ENCODE measurements at regions not wholly inside any gene's neighbourhood (a gene's known extent, or its start where the extent isn't known, plus 50 kb on each side); places are given as distances from the start of the nearest gene placed in this dataset.
"Not testable (repeated sequence)": the region's sequence is repeated elsewhere in the genome, so short reads cannot be mapped to it uniquely, and the experiment has no call there.

DNA sequence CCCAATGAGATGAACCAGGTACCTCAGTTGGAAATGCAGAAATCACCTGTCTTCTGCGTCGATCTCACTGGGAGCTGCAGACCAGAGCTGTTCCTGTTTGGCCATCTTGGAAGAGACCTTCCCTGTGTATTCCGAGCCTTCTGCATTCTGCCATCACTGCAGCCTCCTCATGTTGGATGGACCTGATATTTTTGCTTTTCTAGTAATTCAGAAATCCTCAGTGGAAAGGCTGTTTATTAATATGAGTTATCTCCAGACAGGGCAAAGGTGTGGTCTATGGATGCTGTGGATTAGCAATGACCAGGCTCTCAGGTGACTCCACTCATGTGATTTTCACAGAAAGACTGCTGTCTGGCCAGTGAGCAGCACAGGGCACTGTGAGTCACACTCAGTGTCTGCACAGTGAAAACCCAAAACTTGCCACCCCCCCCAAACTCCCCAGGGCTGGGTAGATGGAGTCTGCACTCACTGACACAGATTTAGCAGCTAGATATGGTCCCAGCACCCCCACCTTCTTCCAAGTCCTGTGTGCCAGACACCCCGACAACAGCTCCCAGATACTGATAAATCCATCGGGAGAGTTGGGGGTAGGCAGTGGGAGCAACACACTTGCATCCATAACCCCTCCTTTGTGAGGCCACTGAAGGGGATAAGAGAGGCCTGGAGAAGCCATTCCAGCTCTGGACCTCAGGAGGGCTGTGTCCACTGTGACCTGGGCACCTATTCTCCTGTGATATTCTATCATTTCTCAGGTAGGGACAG lies 75.2 kb upstream of the TOP3B start:
- DNase-seq (ENCODE audit: low read depth): no peak

DNA sequence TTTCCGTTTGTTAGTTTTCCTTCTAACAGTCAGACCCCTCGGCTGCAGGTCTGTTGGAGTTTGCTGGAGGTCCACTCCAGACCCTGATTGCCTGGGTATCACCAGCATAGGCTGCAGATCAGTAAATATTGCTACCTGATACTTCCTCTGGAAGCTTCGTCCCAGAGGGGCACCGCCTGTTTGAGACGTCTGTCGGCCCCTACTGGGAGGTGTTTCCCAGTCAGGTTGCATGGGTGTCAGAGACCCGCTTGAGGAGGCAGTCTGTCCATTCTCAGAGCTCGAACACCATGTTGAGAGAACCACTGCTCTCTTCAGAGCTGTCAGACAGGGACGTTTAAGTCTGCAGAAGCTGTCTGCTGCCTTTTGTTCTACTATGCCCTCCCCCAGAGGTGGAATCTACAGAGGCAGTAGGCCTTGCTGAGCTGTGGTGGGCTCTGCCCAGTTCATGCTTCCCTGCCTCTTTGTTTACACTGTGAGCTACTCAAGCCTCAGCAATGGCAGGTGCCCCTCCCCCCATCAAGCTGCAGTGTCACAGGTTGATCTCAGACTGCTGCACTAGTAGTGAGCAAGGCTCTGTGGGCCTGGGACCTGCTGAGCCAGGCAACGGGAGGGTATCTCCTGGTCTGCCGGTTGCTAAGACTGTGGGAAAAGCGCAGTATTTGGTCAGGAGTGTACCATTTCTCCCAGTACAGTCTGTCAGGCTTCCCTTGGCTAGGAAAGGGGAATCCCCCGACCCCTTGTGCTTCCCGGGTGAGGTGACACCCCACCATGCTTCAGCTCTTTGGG lies 74.4 kb upstream of the TOP3B start:
- not testable (repeated sequence) for DNase-seq (ENCODE audit: low read depth)

DNA sequence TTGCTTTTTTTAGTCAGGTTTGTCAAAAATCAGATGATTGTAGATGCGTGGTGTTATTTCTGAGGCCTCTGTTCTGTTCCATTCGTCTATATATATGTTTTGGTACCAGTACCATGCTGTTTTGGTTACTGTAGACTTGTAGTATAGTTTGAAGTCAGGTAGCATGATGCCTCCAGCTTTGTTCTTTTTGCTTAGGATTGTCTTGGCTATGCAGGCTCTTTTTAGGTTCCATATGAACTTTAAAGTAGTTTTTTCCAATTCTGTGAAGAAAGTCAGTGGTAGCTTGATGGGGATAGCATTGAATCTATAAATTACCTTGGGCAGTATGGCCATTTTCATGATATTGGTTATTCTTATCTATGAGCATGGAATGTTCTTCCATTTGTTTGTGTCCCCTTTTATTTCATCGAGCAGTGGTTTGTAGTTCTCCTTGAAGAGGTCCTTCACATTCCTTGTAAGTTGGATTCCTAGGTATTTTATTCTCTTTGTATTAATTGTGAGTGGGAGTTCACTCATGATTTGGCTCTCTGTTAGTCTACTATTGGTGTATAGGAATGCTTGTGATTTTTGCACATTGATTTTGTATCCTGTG lies 70.1 kb upstream of the TOP3B start:
- not testable (repeated sequence) for DNase-seq (ENCODE audit: low read depth)

DNA sequence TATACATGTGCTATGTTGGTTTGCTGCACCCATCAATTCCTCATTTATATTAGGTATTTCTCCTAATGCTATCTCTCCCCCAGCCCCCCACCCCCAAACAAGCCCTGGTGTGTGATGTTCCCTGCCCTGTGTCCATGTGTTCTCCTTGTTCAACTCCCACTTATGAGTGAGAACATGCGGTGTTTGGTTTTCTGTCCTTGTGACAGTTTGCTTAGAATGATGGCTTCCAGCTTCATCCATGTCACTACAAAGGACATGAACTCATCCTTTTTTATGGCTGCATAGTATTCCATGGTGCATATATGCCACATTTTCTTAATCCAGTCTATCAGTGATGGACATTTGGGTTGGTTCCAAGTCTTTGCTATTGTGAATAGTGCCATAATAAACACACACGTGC lies 68.4 kb upstream of the TOP3B start:
- not testable (repeated sequence) for DNase-seq (ENCODE audit: low read depth)

DNA sequence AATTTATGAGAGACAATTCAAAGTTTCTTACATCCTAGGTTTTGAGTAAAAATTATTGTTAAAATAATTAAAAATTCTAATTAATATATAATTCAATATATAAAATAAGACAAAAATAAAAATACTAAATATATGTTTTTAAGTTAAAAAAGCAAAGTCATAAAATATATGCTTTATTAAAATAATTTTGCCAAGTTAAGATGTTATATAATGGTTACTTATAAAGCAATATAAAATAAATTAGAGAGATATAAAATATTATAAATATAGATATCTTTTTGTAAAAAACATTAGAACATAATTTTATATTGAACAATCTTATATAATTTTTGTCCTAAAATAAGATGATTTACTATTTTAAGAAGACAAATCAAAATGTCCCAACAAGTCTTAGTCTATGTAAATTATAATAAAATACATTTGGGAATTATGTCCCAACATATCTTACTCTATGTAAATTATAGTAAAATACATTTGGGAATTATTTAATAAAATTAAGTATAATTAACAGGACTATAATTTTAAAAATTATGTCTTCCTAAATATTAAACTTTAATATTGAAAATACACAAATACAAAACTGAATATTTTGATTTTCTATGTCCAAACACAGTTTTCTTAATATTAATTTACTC lies 67.7 kb upstream of the TOP3B start:
- DNase-seq (ENCODE audit: low read depth): no peak

DNA sequence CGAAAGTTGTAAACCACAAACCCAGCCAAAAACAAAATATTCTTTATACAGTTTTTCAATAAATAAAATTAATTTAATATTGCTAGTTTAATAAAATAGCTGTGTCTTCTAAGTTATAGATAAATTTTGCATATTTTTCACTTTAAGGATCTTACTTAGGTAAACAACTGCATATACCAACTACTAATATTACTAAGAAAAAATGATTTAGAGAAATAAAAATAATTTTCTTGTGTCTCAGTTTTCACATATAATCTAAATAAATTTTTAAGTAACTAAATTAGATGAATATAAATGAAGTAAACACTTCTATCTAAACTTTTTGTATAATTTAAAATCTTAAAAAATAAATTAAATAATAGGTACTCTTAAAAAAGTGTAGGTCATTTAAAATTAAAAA lies 67.1 kb upstream of the TOP3B start:
- DNase-seq (ENCODE audit: low read depth): no peak

DNA sequence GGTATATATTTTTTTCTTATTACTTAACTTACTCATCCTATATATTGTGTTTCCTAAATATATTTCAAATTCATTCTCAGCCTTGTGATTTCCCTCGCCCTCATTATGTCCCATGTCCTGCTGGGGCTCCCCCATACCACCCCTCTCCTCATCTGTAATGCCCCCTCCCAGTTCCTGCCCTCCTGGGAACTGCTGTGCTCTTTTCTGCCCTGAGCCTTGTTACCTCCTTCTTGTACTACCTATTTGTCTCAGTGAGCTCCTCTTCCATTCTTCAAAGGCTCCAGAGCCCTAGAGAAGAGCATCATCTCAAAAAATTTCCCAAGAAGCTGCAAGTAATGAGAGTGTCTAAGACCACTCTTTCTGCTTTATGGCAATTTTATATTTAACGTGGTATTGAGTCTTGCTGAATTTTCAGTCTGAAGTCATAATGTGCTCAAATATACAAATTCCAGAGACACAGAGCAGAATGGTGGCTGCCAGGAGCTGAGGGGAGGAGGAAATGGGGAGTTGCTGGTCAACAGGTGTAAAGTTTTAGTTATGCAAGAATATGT lies 66.5 kb upstream of the TOP3B start:
- DNase-seq (ENCODE audit: low read depth): no peak

DNA sequence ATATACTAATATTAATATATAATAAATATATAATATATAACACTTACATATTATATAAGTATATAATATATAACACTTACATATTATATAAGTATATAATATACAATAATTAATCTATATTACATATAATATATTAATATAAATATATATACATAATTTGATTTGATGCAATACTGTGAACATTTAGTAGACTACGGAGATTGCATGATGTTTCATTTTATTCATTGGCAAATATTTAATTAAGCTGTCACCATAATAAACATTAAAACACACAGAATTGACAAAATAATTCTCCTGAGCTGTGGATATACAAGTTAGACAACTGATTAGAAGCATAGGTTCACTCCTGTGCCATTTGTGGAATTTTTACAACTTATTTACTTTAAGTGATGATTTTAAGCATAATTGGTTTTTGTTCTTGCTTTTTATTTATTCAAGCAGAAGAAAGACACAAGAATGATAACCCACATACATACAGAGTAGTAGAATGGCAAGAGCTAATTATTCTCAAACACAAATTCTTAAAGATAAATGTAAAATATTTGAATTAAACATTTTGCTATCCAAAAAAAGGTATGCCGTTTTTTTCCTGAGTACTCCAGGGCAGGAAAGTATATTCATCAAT lies 65.8 kb upstream of the TOP3B start:
- DNase-seq (ENCODE audit: low read depth): no peak

DNA sequence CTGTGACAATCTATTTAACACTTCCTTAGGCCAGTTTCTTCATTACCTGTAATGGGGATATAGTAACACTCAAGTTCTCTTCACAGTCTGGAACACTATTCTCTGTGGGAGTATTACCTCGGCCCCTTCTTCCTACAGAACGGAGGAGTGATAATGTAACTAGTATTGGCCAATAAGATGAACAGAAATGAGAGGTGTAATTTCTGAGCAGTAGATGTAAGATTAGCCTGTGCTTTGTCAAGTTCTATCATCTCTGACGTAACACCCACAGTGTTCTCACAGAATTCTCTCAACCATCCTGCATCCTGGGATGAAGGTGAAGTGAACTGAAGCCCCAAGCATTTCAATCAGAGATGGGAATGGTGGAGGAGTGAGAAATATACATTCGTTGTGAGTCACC lies 65.2 kb upstream of the TOP3B start:
- DNase-seq (ENCODE audit: low read depth): no peak

DNA sequence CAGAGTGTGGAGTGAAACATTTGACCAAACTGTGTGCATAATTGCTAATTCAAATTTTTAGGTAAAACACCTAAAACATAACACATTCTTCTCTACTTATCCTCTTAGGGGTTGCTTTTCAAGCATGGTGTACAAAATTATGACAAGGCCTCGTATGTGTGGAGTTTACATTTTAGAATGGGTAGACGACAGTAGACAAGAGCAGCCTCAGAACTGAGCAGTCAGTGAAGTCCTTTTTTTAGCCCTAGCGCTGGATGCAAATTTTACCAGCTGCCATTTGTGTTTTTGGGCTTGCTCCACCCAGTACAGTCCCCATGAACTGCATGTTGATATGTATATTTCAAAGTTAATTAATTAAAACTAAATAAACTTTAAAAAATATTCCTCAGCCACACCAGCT lies 64.7 kb upstream of the TOP3B start:
- DNase-seq (ENCODE audit: low read depth): no peak

DNA sequence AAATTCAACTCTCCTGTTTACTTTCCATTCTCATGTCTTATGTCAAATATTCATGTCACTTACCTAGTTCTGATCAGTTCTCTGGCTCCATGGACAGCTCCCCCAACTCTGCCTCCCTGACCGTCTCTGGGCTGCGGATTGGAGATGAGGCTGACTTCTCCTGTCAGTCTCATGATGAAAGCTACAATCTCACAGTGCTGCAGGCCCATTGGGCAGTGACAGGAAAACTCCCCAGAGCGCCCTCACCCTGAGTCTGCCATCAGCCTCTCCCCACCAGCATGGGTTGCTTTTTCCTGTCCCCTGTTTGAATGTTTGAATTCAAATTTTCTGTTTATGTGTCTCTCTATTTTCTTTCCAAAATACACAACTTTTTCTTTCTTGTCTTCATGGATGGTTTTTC lies 63.8 kb upstream of the TOP3B start:
- DNase-seq (ENCODE audit: low read depth): no peak

DNA sequence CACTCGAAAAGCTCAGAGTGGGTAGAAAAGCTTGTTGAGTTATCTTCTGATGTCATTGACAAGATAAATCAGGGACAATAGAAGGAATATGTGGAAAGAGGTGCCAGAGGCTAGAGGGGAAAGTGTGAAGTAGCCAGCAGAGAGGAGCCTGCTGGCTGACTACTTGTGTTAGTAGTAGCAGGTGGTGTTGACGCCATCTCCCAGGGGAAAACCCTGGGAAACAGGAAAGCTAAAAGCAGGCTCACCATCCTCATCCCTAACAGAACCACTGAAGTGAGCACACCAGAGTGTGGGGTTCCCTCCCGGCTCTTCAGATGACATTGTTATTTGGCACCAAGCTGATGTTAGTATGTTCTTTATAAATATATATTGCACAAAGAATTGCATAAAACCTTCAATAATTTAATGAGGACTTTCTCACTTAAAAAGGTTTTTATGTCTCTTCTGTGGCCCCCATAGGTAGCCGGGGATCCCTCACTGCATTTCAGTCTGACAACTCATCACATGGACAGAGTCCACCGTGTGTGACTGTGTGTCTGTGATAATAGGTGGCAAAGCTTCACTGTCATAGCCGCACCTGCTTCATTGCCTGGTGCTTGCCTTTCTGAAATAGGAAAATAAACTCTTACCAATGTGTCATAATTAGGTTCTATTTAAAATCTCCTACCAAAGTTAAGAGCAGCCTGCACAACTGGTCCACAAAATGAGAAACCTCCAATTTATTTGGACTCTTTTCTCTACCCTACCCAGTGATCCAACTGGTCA lies 63.2 kb upstream of the TOP3B start:
- DNase-seq (ENCODE audit: low read depth): no peak

DNA sequence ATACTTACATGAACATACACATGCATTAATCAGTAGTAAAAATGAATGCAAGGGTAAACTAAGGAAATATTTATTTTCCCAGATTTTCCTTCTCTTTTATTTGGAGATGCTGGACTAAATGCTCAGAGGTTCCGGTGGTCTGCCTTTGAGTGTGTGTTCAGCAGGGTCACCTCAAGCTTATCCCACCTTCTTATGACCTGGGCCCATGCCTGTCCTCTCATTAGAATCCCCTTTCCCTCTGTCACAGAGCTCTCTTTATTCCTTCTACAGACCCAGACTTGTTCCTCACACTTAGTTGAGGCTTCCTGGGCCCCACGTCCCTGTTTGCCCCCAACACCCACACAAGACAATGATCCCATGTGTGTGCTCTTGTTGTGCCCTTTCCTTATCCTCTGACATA lies 61.6 kb upstream of the TOP3B start:
- DNase-seq (ENCODE audit: low read depth): no peak

DNA sequence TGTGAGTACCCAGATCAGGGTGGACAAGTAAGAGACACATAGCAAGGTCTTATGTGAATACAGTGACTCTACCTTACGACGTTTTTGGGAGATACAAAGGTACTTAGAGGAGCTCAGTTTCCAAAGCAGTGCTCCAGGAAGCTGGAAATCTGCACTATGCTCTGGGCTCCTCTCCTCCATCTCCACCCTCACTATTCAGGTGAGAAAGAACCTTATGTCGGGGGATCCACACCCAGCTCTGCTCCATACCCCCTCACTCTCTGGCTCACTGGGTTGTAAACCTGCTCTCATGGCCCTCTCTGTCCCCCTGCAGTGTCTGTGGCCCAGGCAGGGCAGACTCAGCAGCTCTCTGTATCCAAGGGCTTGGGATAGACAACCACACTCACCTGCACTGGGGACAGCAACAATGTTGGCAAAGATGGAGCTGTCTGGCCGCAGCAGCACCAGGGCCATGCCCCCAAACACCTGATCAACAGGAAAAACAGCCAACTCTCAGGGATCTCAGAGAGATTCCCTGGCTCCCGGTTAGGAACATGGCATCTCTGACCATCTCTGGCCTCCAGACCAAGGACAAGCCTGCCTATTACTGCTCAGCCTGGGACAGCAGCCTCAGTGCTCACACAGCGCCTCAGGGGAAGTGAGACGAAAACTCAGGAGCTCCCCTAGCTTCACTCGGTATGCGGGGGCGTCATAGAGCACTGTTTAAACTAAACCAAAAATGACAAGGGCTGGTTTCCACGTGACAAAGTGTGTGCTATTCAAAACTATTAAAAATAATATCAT lies 60.9 kb upstream of the TOP3B start:
- no peak for DNase-seq (ENCODE audit: low read depth)

DNA sequence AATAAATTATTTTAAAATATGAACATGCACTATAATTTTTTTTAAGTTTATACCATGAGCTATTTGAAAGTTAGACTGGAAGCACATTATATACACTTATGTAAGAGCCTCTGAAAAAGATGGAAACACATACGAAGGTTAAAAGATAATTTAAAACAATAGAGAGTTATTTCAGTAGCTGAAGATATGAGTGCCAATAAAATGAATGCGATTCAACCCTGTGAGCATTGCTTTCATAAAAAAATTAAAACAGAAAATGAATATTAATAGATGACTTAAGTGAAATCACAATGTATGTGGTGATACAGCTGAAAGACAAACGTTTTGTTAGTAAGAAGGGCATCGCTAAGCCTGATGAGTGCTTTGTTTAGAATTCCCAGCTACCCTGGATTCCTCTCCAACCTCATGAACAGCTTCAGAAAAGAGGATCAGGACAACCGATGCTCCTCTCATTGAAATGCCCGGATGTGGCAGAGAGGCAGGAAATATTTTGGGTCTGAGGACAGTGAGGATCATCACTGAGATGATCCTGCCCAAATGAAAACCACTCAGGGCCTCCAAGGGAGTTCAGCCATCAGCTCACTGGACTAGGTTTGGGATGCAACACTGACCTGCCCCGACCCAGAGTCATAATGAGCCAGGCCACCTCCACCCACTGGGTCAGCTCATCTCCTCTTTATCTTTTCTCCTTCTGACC lies 60.2 kb upstream of the TOP3B start:
- no peak for DNase-seq (ENCODE audit: low read depth)

DNA sequence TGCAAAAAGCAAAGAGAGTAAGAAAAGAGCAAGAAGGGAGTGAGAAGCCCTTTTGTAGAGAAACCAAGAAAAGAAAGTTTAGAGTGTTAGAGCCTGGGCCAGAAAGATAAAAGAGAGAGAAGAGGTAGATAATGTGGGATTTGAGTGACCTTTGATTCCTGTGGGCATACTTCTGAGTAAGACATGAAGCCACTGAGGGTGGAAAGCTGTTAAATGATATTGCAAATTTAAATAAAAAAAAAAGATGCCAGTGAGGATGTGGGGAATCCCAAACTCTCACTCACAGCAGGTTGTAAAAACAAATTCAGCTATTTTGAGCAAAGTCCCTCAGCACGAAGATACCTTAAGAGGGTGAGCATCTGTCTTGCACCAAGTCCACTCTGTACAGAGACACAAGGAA lies 59.4 kb upstream of the TOP3B start:
- DNase-seq (ENCODE audit: low read depth): no peak

DNA sequence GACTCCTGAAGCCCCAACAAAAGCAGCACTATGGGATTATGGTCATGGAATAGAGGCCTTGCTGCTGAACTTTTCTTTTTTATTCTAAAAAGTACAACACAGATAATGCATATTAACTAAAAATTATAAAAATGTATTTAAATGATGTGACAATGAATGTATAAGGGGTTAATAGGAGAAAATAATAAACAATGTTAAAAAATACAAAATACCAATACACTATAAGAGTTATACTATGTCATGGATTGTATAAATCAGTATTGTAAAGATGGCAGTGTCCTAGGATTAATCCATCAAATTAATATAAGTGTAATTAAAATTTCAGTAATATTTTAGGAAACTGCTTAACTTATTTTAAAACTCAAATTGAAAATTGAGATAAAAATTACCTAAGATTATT lies 58.3 kb upstream of the TOP3B start:
- no peak for DNase-seq (ENCODE audit: low read depth)

DNA sequence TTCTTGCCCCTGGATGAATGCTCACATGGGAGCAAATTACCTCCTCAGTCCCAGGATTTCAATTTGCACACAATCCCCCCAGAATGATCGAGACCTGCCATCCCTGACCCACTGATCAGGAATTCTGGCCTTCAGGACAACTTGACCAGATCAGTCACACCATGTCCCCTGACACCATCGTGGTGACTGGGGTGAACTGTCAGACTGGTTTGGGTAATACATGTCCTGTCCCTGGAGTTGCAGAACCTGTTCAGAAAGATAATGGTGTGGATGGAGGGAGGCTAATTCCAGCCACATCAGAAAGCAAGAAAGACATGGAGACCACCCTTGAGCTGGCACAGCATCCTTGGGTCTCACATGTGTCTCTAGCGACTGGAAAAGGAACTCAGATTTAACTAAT lies 57.9 kb upstream of the TOP3B start:
- no peak for DNase-seq (ENCODE audit: low read depth)

DNA sequence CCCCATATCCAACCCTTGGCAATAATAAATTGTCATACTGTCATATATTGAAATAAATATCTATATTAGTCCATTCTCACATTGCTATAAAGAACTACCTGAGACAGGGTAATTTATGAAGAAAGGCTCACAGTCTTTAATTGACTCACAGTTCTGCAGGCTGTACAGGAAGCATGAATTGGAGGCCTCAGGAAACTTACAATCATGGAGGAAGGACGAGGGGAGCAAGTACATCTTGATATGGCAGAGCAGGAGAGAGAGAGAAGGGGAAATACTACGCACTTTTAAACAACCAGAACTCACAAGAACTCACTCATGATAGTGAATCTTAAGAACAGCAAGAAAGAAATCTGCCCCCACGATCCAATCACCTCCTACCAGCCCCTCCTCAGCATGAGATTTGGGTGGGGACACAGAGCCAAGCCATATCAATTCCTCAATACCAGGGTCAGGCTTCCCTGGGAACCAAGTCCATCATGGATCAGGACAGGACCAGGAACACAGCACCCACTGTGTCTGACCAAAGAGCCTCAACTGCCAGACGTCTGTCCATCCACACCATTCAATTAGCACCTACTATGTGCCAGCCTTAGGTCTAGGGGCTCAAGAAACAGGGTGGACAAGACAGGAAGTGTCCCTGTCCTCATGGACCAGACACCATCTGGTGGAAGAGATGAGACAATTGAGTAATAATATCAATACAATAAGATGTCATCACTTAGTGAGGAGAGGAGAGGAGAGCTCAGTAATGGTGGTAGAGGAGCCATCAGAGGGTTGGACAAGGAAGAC lies 56.9 kb upstream of the TOP3B start:
- no peak for DNase-seq (ENCODE audit: low read depth)

All from activated T-cell treated with anti-CD3 and anti-CD28 coated beads for 48 hours (primary cell).